Iris pigment epithelial cell (primary cell): ENCODE measurements at regions not wholly inside any gene's neighbourhood (a gene's known extent, or its start where the extent isn't known, plus 50 kb on each side); places are given as distances from the start of the nearest gene placed in this dataset.

Experiments used
- DNase-seq: peaks from one replicate; pipeline ENCODE4 v3.0.0-alpha.2; 2011; ENCODE audit warnings: low read depth

DNA sequence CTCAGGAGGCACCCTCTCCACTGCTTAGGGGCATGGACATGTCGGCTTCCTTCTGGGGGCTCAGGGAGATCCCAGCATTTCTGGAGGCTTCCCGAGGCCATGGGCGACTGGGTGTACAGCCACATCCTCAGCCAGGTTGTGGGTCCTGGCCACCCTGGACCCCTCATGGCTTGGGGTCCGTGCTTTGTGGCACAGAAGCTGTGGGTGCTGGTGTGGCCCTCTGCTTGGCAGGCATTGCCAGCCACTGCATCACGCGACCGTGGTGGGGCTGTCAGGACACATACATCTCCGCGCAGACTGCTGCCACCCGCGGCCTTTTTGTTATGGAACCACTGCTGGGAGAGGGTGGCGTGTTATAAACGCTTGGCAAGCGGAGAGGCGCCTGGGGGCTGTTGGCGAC is 1174.9 kb downstream of the BRD1 start:
- no peak for DNase-seq

DNA sequence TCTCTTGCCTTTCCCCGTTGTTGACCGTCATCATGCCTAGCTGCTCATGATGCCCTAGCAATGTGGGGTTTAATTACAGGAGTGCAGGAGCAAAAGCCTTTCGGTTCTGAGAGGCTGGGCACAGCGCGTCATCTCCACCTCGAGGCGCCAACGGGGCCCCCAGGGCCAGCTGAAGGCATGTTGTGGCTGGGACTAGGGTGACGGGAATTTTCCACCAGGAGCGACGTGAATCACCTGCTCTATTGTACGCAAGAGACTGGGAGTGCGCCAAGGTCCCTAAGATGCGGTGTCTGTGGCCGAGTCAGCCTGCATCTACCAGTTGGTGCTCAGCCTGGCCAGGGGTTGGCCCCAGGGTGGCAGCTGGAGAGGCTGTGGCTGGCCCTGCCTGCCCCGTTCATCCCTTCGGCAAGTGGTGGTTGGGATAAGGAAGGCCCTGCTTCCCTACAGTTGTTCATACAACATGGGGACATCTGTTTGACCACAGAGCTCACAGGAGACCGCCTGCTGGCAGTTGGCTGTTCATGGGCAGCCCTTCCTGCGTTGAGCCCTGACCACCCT is 1175.6 kb downstream of the BRD1 start:
- no peak for DNase-seq

DNA sequence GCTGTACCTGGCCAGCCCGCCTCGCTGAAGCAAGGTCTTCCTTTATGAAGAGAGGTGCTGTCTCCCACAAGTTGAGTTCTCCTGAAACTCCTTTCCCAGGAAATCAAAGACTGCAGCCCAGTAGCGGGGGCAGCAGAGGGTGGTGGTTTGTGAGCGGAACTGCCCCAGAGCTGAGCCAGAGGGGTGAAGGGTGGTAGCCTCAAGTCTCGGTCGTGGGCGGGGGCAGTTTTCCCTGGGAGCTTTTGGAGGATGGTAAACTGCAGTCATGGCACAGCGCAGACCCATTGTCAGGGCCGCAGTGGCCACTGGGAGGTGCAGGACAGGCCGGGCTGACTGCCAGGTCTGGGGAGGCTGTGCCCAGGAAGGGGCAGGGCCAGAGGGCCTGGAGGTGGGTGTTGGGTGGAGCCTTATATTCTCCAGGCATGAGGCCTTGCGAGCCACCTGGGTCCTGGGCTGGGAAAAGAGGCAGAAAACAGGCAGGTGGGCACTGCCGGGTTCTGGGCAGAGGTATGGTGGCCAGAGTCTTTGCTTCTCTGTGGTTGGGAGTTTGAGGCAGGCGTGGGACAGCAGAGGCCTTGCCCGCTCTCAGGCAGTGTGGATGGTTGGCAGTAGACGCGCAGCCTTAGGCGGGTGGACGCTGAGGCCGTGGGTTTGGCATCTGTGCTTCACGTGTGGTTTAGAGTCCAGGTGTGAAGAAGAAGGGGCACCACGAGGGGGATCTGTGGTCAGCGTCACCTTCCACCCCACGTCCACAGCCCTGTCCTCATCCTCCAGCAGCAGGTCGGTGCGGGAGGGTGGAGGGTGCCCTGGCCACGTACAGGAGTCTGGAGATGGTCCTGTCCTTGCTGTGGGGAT is 1176.4 kb downstream of the BRD1 start:
- DNase-seq, result no peak

DNA sequence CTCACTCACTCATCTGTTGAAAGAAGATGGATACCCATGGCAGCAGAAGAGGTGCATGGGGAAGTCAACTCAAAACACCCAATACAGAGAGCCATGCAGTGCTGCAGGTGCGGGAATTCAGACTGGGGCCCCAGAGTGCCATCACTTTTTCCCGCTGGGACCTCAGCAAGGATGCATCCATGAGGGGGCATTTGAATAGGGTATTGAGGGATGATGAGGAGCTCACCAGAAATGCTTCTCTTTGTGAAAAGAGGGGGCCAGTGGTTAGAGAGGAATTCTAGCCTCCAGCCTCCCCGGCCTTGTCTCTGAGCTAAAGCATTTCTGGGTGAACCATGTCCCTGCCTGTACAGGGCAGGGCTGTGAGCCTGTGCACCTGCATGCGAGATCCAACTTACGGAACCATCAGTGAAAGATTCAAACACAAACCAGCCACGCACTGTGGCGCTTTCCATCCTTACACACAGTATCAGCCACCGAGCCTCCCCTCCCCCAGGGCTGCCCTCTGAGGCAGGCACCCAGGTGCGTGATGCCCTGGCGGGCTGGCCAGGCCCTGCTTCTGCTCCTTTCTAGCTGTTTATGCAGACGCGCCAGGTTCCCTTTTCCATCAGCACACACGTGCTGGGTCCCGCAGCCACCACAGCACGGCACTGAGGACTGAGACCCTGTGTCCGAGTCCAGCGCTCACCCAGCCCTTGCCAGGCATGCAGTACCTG is 1177.2 kb downstream of the BRD1 start:
- DNase-seq, result no peak

DNA sequence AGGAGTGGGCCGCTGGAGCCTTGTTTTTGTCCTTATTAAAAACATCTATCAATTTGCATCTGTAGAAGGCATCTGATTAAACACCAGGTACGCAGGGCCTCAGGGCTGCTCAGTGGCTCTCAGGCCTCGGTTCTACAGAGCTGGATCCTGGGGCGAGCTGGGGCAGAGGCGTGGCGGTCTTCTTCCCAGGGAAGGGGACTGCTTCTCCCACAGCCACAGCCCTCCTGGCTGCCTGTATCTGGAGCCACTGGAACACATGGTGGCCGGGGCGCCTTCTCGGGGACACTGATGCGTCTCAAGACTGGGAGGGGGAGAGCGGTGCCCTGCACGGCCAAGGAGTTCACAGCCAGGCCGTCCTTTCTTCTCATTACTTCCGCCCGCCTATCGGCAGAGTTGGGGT is 1178.2 kb downstream of the BRD1 start:
- DNase-seq, result no peak

DNA sequence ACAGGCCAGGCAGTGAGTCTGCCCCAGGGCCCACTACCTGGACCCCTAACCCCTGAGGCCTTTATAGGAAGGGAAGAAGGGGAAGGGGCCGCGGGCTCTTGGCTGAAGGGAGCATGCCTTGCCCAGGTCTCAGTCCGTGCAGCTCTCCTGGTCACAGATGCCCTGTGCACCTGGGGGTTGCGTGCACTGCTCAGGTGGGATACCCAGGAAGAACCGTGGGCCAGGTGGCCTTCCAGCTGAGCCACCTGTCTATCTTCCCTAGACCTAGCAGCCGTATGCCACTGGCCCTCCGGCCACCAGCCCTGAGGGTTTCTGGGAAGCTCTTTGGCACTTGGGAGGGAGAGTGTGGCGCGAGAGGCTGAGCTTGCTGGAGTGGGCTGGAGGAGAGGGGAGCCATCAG is 1178.6 kb downstream of the BRD1 start:
- DNase-seq, result no peak

DNA sequence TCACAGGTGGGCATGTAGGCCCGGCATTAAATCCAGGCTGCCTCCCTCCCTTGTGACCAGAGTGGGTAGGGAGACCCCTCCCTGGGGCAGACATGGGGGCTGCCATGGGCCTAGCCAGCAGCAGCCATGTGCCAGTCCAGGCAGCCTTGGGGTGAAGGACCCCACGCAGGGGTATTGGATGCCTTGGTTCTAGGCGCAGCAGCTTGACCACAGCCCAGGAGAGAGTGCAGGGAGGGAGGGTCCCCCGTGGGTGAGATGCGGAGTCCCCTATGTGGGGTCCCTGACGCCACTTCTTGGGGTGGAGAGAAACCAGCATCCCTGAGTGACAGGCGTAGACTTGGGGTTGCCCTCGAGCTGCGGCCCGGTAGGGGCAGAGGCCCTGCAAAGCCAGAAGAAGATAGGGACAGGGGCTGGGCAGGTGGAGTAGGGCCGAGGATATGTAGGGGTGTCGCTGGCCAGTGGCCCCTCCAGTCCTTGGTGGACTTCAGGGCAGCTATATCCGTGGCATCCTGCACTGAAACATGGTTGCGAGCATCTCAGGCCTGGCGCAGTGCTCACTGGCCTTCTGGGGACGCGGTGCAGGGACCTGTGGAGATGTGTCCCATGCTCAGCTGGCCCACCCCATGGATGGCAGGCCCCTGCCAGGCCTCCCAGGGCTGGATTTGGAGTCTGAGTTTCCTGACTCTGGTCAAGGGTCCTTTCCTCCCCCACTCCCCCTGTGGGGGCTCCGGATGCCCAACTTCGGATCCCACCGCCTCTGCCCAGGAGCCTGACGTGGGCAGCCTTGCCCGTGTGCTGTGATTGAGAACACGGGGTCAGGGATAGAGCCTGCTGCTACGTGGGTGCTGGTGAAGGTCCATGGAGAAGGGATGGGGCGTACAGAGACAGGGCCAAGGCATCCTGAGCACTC is 1179.8 kb downstream of the BRD1 start:
- DNase-seq, result no peak

DNA sequence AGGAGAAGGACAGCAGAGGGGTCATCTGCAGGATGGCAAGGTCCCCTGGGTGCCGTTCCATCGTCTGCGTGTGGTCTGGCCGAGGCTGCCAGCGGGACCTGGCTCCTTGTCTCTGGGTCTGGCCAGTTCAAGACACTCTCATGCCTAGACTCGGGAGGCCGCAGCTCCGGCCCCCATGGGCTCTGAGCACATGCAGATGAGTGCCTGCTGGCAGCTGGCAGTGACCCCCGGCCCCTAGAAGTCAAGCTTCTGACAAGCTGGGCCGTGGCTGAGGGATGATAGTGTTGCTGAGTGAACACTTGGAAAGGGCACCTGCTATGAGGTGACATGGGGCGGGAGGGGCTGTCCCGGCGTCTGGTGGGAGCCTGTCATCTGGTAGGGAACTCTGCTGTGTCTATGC is 1180.6 kb downstream of the BRD1 start:
- no peak for DNase-seq

DNA sequence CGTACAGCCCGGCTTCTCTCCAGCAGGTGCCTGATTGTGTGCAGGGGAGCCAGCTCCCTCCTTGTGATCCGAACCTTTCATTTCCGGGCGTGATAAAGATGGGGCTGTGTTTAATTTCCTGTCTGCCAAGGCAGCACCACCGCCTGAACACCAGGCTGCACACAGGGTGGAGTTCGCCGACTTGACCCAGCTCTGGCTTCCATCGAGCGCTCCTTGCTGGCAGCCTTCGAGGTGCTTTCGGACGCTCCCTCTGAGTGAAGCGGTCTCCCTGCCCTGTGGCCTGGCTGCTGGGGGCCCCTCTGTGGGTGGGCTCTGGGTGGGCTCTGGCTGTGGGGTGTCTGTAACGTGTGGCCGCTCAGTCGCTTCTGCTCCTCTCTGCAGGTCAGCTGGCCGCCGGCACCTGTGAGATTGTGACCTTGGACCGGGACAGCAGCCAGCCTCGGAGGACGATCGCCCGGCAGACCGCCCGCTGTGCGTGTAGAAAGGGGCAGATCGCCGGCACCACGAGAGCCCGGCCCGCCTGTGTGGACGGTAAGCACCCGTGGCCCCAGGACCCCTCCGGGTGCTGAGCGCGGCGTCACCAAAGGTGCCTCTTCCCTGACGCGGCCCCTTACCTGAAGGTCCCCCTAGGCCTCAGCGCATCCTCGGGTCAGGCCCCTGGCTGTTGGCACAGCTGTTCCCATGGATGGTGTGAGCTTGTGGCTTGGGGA is 1181.3 kb downstream of the BRD1 start:
- DNase-seq, result no peak

DNA sequence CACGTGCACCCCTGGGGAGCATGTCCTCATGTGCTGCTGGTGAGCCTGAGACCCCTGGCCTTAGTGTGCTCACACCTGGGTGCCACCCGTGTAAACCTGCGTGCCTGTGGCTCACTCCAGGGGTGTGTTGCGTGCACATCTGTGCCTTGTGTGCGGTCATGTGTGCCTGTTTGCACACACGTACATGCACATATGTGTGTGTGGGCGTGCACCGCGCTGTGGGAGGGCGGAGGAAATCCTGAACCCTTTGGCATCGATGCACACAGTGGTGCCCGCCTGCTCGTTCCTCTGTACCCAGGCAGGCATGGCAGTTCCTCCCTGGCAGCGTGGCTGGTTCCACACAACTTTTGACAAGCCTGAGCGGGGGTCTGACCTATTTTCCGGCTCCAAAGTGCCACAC is 1181.9 kb downstream of the BRD1 start:
- DNase-seq, result no peak

DNA sequence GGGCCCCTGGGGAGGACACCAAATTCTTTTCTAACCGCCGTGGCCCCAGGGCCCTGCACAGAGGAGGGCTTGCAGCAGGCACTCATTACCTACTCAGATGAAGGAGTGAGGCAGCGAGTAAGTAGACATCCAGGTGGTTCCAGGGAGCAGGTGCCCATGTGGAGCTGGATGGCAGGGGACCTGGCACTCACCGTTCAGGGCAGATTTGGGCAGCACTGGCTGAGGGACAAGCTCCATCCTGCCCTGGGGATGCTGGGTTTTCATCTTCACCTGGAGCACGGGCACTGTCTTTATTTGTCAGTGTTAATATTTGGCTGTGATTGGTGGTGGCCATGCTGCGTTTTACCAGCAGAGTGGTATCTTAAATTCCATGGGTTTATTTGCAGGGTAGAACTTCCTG is 1182.7 kb downstream of the BRD1 start:
- no peak for DNase-seq

DNA sequence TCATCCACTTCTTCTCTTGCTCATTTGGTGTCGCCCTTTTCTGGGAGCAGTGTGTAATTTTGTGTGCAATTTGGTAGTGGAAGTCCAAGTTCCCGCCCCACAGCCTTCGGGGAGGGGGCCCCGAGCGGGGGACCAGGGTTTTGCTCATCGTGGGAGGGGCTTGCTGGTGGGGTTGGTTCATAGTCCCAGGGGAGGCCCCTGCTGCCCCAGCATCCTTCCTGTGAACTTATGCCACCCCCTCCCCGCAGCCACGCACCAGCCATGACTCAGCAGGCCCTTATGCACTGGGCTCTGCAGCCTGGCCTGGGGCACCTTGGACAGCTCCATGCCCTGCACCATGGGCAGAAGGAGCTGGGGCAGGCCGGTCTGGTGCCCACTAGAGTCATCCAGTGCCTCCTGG is 1183.6 kb downstream of the BRD1 start:
- DNase-seq, result no peak

DNA sequence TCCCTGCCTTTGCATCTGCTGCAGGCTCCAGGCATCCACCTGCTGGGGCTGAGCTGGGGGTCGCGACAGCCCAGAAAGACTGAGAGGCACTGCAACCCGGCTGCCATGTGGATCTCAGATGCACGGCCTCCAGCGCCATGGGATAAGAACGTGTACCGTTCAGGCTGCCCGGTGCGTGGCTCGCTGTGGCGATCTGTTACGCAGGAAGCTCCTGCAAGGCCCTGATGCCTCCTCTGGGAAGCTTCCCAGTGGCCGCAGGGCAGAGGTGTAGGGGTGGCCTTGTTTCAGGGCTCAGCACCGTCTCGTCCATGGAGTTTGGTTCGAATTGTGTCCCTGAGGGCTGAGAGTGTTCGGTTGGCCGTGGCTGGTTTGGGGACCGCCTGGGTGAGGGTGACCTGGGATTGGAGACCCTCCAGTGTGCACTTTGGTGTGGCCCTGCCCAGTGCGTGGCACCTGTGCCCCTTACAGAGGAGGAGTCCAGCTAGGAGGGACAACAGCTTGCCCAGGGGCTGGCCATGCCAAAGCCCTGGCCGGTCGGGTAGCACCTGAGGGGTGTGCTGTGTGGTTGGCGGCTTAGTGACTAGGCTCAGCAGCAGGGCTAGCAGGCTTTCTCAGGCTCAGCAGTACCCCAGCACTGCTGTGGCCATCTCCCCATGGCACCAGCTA is 1184.5 kb downstream of the BRD1 start:
- DNase-seq, result no peak

DNA sequence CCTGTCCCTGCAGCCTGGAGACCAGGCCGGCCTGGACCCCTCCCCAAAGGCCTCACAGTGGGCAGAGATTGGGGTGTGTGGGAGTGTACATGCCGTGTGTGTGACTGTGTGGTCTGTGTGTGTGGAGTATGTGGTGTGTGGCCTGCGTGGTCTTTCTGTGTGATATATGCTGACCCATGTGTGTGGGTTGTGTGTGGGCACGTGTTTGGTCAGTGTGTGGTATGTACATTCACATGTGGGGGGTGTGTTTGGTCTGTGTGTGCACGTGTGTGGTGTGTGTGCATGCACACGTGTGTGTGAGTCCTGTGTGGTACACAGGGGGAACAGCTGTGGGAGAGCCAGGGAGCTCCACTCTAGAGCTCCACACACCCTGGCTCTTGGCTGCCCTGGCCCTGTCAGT is 1185.1 kb downstream of the BRD1 start:
- no peak for DNase-seq

DNA sequence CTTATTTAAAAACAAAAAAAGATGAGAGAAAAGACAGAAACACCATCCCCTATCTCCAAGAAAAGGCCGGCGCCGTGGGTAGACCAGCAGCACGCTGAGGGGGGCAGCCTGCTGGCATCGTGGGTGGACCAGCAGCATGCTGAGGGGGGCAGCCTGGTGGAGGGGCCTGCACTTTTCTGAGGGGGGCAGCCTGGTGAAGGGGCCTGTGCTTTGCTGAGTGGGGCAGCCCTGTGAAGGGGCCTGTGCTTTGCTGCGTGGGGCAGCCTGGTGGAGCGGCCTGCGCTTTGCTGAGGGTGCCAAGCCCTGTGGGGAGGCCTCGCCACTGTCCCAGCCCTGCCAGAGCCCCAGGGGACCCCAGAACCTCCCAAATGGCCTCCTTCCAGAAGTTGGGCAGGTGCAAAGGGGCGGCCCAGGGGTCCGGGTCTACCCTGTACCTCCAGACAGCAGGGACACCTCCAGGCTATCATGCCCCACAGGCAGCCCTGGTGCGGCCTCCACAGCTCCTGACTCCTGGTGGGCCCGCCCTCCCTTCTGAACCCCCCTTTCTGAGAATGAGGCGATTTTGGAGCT is 1185.7 kb downstream of the BRD1 start:
- DNase-seq, result no peak

DNA sequence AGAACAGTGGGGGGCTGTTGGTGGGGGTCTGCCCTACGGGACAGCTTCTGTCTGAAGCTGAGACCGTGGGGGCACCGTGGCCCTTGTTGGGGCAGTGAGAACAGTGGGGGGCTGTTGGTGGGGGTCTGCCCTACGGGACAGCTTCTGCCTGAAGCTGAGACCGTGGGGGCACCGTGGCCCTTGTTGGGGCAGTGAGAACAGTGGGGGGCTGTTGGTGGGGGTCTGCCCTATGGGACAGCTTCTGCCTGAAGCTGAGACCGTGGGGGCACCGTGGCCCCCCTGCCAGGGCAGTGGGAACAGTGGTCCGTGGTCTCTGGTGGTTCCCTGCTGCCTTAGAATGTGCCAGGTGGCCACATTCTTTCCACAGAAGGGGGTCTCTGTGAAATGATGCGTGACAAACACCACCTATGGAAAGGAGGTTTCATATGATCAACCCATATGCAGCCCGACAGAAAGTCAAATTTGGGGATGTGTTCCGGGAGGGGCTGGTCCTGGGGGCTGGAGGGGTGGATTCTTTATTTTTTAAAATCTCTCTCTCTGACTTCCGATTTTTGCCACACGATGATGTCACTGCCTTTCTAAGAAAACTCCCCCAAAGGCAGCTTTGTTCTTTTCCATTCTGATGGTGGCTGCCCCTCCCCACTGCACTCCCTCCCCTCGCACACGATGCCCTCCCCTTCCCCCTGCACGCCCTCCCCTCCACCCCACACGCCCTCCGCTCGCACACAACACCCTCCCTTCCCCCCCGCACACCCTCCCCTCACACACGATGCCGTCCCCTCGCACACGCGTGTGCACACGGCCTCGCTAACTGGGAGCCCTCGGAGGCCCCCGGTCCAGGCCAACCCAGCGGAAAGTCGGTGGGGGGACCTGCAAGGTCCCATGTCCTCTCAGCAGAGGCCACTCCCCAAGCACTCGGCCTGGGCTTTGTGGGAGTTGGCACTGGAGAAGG is 1186.5 kb downstream of the BRD1 start:
- DNase-seq, result no peak

DNA sequence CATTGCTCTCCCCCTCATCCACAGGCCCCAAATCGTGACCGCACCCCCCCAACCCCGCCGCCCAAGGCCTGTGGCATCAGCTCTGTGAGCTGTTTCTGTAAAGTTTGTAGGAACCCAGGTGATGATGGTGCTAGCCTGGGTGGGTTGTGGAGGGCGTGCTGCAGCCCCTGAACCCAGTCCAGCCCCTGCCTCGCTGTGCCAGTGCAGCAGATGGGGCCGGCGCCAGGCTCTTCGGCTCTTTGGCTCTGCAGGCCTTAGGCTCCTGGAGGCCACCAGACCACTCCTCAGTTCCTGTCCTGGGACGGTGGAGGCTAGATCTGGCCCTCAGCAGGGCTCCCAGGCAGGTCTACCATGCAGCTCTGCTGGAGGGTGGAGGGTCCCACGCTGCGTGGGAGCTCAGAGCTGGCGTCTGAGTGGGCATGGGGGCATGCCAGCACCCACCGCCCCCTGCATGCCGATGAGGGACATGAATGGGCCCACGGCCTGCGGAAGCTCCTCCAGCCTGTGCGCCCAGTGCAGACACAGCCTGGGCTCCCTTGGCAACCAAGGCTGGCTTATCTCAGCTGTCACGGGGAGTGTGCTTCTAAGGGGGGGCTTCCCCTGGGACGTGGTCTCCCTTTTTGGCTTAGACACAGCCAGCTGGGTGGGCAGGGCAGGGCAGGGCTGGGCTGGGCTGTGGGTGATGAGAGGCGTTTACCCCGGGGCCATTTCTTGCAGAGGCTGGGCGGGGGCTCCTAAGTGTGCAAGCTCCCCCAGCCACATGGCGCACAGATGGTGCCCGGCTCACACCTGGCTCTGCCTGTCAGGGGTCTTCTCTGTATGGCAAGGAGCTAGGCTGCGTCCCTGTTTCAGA is 1187.6 kb downstream of the BRD1 start:
- no peak for DNase-seq

DNA sequence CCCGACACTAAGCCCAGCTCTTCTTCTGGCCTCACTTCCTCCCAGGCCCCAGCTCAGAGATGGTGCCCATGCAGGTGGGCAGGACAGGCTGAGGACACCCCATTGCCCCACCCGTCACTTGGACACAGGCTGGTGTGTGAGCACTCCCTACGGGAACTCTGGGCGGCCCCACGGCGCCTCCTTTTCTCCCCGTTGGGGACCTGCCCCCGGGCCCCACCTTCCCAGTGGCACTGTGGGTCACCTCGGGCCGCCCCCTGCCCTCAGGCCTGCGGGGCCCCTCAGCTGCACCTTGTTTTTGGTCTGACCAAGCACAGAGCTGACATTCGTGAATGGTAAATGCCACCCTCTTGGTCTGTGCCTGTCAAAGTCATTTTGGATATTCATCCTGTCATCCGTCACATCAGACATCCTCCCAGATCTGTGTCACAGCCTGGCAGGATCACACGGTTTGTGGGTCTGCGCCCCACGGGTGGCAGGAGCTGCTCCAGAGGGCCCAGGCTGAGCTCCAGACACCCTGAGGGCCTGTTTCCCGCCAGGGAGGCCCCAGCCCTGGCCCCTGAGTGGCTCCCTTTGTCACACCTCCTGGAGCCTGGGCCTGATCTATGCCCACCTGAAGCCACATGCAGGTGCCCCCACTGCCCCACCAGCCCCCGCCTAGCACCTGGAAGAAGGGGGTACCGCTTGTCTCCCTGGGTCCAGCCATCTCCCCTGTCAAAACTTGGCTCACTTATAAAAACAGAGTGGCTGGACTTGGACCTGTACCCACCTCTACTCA is 1188.5 kb downstream of the BRD1 start:
- DNase-seq, result no peak
